GM21619 (cell line): ENCODE measurements at regions not wholly inside any gene's neighbourhood (a gene's known extent, or its start where the extent isn't known, plus 50 kb on each side); places are given as distances from the start of the nearest gene placed in this dataset.

ENCODE experiments used
- ATAC-seq: cut with Tn5 transposase; IDR thresholded peaks from one replicate; pipeline ENCODE4 v1.9.1; 2021; ENCODE audit not compliant: unreplicated experiment

- ATAC-seq = no peak
Observed at GRCh38 chr1:82724246-82724645, 923.5 kb downstream of the ADGRL2 start.

DNA sequence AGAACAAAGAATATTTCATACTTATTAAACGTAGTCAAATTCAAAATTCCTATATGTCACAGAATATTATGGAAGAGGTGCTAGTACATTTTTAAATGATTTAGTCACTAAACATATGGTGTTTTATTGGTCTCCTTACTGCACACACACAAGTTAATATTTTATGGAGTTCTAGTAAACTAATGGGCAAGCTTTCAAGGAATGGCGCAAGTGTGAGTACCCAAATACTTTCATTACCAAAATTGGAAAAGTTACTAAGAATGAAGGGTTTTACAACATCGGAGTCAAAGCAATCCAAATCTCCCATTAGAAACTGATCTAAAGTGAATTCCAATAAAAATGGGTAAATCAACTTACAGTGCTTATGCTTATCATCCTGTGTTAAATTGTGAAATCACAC, 921.9 kb downstream of the ADGRL2 start:
- ATAC-seq = no peak

DNA sequence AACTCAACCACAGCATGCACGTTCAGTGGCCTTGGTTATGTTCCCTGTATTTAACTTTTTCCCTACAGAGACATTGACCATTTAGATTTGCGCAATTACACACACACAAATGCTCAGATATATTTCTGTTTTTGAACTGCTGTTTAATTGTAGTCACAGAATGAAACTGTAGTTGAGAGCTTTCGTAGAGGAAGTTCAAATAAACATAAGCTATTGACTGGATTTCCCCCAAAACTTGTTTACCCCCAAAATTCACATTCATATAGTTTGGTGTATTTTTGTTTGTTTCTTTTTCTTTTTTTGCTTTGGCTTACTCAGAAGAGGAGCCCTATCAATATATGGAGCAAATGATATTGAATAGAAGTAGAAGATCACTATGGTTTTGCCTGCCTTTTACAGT, 921.0 kb downstream of the ADGRL2 start:
- ATAC-seq = no peak

DNA sequence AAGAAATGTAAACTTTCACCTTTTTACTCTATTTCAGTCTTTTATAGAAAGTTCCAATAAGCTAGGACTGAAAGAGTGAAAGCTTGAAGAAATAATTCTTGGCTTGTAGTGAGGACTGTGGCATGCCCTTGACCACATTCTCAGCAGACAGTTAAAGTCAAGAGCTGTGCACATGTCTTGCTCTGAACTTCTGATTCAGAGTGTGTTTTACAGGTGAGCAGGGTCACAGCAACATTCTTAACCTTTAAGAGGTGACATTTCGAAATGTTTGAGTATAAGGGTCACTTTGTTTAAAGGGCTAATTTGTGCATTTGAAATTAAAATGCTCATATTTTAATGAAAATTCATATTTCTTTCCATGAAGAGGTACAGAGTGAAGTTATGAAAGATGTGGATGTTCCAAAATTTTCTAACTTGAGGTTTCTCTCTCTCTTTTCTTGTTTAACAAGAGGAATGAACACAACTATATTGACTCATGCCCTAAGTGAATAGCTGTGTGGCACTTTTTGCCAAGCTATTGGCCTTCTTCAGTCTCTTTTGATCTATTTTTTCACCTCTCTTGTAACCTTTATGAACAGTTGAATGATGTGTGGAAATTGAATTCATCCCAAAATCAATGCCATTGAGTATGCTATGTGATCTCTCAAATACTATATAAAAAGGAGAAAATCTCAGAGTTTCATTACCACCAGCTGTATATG, 918.1 kb downstream of the ADGRL2 start:
- no peak for ATAC-seq

- no peak for ATAC-seq
Observed at GRCh38 chr1:82710091-82710490, 909.4 kb downstream of the ADGRL2 start.

- no peak for ATAC-seq
Observed at GRCh38 chr1:82707681-82708080, 906.9 kb downstream of the ADGRL2 start.

- ATAC-seq = no peak
Observed at GRCh38 chr1:82706741-82707140, 906.0 kb downstream of the ADGRL2 start.

- no peak for ATAC-seq
Observed at GRCh38 chr1:82704966-82705365, 904.2 kb downstream of the ADGRL2 start.

DNA sequence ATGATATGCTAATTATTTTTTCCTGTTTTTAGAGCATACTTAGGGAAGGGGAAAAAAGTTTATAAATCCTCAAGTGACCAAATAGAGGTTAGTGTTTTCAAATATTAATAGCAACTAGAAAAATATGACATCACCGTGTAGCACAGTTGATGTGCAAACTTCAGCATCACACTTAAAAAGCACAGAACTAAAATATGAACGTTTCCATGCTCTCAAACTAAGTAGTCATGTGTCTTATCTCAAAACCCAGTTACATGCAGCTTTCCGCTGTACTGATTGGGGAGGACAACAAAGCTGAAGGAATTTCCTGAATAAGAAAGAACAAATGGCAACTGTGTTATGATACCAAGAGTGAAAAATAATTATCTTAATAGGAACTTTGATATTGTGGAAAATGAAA, 903.7 kb downstream of the ADGRL2 start:
- no peak for ATAC-seq

DNA sequence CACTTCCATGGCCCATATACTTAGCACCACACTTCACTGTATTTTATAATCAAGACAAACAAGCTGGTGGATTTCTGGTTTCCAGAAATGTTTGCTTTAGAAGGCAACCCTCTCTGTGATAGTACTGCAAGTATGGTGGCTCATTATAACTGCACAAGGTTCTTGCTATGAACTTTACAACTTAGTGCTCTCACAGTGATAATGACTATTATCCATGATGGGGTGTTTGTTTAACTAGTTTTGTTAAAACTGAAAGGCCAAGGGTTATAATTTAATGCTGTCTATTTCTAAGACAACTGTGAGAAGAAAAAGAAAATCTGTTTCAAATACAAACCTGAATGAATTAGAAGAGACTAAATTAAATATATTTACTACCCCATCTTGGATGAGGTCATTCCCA, 903.2 kb downstream of the ADGRL2 start:
- ATAC-seq = no peak

DNA sequence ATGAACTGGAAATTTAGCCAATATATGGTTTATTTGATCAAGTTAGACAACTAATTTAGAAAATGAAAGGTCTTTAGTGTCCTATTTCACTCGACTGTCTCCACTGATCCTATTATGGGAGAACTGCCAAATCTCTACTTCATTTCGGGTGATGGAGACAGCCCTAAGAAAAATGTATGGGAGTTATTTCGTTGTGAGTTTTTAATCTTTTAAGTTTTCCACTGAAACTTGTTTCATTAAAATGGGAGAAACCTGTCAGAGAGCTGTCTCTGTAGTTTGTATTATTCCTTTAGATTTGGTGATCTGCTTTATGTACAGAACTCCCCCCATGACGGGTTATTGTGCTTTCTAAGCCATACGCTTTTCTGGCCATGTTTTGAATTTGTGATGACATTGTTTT, 899.7 kb downstream of the ADGRL2 start:
- no peak for ATAC-seq

GRCh38 chr1:82697965-82698364, 897.2 kb downstream of the ADGRL2 start:
- no peak for ATAC-seq

DNA sequence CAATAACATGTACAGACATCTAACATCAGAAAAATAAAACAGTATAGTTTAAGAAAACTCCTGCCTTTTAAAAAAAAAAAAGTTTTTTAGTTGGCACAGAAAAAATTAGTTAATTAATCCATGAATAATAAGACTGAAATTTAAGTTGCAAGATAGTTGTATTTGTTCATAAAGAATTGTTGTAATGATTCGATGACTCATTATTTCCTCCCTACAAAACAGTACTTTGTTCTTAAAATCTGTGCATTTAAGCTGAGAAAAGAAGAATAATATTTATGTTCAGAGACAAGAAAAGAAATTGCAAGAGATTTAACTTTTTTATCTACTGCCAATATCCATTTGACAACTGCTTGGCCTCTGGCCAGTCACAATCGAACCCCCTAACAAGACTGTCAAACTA, 894.7 kb downstream of the ADGRL2 start:
- ATAC-seq = no peak

DNA sequence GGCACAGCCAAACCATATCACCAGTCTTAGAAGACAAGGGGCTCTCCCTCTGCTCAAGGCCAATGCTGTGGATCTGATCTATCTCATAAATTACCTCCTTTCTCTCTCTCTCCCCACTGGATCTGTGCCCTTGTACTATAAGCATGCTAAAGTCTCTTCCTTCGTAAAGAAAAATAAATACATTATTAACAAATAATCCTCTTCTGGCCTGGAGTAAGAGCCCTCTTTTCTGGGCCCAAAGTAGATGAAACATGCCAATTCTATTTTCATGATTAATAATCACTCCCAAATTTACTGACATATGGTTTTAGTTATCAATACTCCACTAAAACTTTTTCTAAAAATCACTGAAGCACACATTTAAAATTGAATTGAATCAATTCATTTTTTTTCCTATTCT, 889.7 kb downstream of the ADGRL2 start:
- no peak for ATAC-seq

DNA sequence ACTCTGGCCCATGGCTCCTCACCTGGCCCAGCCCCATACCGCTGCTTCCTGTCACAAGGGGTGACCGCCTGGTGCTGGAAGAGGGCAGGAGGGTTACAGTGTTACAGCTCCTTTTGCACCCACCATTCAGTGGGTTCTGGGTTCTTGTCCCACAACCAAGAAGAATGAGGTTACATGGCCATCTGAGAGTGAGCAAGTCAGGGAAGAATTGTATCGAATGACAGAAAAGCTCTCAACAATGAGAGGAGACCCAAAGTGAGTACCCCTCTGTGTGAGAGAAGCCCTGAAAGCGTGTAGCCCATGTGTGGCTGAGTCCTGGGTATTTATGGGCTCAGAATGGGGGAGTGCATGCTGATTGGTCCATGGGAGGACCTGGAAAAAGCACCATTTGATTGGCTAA, 888.5 kb downstream of the ADGRL2 start:
- ATAC-seq = no peak

DNA sequence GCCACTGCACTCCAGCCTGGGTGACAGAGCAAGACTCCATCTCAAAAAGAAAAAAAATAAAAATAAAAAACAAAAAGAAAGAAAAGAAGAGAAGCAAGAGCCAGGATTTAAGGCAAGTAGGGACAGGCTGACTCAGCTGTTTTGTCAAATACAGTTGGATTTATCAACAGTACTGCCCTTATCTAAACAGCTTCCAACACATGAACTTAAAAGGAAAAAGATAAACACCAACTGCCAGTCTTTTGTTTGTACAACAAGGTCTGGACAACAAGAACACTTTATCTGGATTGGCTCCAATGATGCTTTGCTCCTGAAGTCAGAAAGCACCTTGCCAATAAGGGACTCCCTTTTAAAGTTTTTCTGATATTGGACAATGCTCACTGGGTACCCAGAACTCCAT, 886.0 kb downstream of the ADGRL2 start:
- no peak for ATAC-seq

DNA sequence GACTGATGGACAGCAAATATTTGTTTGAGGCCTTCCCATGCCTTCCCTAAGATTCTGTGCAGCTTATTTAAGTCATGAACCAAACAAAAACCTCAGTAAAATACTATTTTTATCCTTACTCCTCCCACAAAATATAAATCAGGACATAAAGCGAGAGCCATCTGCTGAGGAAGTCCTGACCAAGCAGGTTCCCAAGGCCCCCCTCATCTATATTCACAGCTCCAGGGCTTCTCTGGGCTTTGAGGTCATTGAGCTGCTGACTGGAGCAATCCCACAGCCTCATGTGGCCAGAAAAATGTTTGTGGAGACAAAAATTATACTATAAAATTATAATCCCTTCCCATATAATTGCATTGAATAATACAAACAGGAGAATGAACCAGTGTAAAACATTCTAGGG, 846.2 kb downstream of the ADGRL2 start:
- no peak for ATAC-seq

GRCh38 chr1:82646336-82646735, 845.6 kb downstream of the ADGRL2 start:
- no peak for ATAC-seq

- ATAC-seq = no peak
Observed at GRCh38 chr1:82644186-82644915, 843.6 kb downstream of the ADGRL2 start.

GRCh38 chr1:82640352-82640751, 839.6 kb downstream of the ADGRL2 start:
- no peak for ATAC-seq

- no peak for ATAC-seq
Observed at GRCh38 chr1:82634266-82634665, 833.5 kb downstream of the ADGRL2 start.

DNA sequence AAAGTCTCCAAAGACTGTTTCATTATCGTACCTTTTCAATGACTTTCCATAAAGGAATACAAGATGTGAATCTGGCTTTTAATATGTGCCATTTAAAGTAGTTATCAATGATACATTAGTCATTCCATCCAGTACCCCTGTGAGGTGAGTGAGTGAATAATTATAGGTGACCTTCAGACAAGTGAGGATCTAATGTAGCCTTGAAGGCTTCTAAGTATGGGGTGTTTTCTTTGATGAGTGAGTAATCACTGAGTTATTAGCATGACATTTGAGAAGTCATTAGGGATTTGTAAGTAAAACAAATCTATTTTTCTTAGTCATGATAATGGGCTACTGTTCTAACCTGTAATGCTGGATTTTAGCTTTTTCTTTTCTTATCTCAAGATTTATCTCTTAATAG, 831.4 kb downstream of the ADGRL2 start:
- no peak for ATAC-seq

DNA sequence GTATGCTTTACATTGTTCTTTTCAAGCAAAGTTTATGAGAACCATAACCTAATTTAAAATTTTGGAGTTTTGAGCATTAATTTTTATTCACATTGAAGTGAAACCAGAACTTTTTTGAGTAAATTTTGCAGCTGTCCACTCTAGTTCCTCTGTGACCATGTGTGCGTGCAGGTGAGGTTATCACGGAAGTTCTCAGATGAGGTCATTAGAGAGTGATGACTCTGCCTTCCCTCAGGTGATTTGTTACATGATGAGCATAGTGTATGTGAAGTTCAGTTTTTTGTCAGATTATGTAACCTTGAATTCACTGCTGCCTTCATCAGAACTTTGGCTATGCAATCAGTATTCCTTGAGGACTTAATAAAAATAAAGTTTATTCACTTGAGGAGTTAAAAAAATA, 828.2 kb downstream of the ADGRL2 start:
- no peak for ATAC-seq
